ENCODE measurements at regions not wholly inside any gene's neighbourhood (a gene's known extent, or its start where the extent isn't known, plus 50 kb on each side); places are given as distances from the start of the nearest gene placed in this dataset.

DNA sequence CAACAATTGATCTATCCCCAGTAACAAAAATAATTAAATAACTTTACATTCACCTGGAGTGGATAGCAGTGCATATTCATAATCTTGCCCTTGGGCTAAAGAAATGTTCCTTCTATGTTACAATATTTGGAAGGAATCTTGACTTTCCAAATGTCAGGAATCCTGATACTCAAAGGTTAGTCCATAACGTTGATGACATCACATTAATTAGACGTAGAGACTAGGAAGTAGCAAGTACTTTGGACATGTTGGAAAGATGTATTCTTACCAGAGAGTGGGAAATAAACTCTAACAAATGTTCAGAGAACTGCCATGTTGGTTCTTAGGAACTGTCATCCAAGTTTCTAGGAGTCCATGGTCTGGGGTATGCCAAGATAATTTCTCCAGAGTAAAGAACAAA, 70.6 kb upstream of the SLC25A36 start:
- no peak for TF ChIP-seq EZH2 (IDR thresholded peaks at IDR 0.05)
- TF ChIP-seq POLR2AphosphoS5 (IDR thresholded peaks at IDR 0.05; ENCODE audit: borderline replicate concordance, low read depth, low read length): no peak
- no peak for TF ChIP-seq FOXP2 (optimal IDR thresholded peaks at IDR 0.05; ENCODE audit: control extremely low read depth, extremely low read length, insufficient read depth)
